Glutamatergic neuron (in vitro differentiated cells): ENCODE measurements at regions not wholly inside any gene's neighbourhood (a gene's known extent, or its start where the extent isn't known, plus 50 kb on each side); places are given as distances from the start of the nearest gene placed in this dataset.

Experiments used
- DNase-seq: peaks from one replicate; pipeline ENCODE4 v3.0.0; 2022
- H3K27ac Mint-ChIP-seq: one replicate; pipeline ENCODE4 v1.8.0; 2020; ENCODE audit warnings: mild to moderate bottlenecking, mixed read lengths, inconsistent platforms; ENCODE audit not compliant: unreplicated experiment
- H3K27me3 Mint-ChIP-seq: one replicate; pipeline ENCODE4 v1.8.0; 2020; ENCODE audit warnings: mild to moderate bottlenecking, moderate library complexity, mixed read lengths, inconsistent platforms; ENCODE audit not compliant: unreplicated experiment
- H3K36me3 Mint-ChIP-seq: one replicate; pipeline ENCODE4 v1.8.0; 2020; ENCODE audit warnings: mild to moderate bottlenecking, mixed read lengths, inconsistent platforms; ENCODE audit not compliant: unreplicated experiment
- H3K4me1 Mint-ChIP-seq: one replicate; pipeline ENCODE4 v1.8.0; 2020; ENCODE audit warnings: mild to moderate bottlenecking, low read depth, mixed read lengths, inconsistent platforms; ENCODE audit not compliant: unreplicated experiment
- H3K4me3 Mint-ChIP-seq: one replicate; pipeline ENCODE4 v1.8.0; 2020; ENCODE audit warnings: mild to moderate bottlenecking, mixed read lengths, inconsistent platforms; ENCODE audit not compliant: unreplicated experiment
- H3K9me3 Mint-ChIP-seq: one replicate; pipeline ENCODE4 v1.8.0; 2020; ENCODE audit warnings: mild to moderate bottlenecking, moderate library complexity, mixed read lengths, inconsistent platforms; ENCODE audit not compliant: unreplicated experiment
- TF ChIP-seq, protein P1 (sequence below): fragments of 200-600 bp; sonication (generic); IDR thresholded peaks from one replicate; pipeline ENCODE4 v1.5.0; 2021; ENCODE audit not compliant: partially characterized antibody, unreplicated experiment

DNA sequence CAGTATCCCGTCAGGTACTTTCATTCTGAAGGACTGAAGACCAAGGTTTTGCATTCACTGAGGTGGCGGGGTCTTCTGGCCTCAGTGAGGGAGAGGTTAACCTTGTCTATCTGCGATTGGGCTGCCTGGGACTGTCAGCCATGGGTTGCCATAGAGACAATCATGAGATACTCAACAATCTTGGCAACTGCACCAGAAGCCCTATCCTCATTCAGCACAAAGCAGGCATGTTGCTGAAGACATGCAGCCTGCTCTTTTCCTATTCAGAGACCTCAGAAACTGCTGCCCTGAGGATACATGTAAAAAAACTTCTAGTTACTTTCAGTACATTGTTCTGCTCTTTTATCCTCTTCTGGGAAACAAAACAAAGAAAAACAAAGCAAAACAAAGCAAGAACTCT lies 146.3 kb upstream of the PIRT start:
- Mint-ChIP-seq H3K27ac (no peak overlapping the region), H3K9me3 (no peaks in the 10 kb centered on the region), H3K4me3 (no peak overlapping the region), H3K4me1 (no peaks in the 10 kb centered on the region), H3K36me3 (no peaks in the 10 kb centered on the region), H3K27me3 (peaks cover 3% of the 10 kb centered on the region)
- DNase-seq = no peak
- TF ChIP-seq, protein P1, sequence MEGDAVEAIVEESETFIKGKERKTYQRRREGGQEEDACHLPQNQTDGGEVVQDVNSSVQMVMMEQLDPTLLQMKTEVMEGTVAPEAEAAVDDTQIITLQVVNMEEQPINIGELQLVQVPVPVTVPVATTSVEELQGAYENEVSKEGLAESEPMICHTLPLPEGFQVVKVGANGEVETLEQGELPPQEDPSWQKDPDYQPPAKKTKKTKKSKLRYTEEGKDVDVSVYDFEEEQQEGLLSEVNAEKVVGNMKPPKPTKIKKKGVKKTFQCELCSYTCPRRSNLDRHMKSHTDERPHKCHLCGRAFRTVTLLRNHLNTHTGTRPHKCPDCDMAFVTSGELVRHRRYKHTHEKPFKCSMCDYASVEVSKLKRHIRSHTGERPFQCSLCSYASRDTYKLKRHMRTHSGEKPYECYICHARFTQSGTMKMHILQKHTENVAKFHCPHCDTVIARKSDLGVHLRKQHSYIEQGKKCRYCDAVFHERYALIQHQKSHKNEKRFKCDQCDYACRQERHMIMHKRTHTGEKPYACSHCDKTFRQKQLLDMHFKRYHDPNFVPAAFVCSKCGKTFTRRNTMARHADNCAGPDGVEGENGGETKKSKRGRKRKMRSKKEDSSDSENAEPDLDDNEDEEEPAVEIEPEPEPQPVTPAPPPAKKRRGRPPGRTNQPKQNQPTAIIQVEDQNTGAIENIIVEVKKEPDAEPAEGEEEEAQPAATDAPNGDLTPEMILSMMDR = no peak

DNA sequence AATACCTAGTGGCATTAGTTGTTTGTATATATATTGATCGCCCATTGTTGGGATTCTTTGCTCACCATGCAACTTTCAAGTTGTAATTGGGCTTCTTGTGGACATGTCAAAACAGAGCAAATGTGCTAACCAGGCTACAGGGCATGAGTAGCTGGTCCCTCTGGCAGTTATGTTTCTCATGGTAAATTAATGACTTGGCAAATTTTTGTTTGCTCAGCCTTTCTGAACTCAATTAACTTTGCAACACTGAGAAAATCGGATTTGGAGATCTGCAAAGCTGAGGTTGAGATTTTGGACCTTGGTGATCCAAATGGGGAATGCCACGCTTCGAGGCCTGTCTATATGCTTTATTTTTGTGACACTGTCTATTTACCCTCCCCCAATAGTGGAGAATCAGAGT lies 138.5 kb upstream of the PIRT start:
- Mint-ChIP-seq H3K4me1 (no peaks in the 10 kb centered on the region), H3K9me3 (no peaks in the 10 kb centered on the region), H3K27me3 (peaks cover 5% of the 10 kb centered on the region), H3K36me3 (no peaks in the 10 kb centered on the region), H3K27ac (no peak overlapping the region), H3K4me3 (no peak overlapping the region)
- TF ChIP-seq, protein P1 = no peak
- DNase-seq = no peak

DNA sequence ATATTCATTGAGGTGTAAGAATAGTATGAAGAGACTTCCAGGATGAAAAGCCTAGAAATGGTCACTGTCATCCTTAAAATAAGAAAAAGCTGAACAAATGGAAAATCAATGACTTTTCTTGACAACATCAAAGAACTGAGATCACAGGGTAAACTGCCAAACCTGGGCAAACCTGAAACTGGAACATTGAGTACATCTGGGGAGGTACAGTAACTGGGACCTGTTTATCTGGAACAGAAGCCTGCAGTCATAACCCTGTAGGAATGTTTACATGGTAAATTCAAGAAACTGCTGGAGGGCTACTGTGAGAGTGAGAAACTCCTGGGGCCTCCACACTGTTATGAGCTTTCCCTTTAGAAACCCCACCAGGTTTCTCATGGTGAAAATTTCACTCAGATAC lies 130.1 kb upstream of the PIRT start:
- Mint-ChIP-seq H3K4me3 (no peak overlapping the region), H3K27ac (no peak overlapping the region), H3K9me3 (no peaks in the 10 kb centered on the region), H3K27me3 (no peaks in the 10 kb centered on the region), H3K4me1 (no peaks in the 10 kb centered on the region), H3K36me3 (no peaks in the 10 kb centered on the region)
- no peak for DNase-seq
- TF ChIP-seq, protein P1 = no peak

DNA sequence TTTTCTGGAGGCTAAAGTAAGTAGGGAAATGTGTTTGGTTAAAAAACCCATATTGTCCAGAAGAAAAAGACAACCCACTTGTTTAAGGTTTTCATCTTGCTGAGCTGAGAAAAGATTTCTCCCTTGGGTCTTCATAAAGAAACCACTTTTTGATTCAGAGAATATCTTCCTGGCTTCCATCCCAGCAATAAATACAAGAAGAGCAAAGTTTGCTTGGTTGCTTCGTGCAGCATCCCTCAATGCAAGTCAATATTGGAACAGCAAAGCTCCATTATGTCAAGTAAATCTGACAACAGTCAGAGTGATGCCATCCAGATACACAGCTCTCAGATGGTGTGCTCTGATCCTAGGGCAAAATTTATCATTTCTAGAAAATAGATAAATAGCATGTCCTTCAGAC lies 118.9 kb upstream of the PIRT start:
- Mint-ChIP-seq H3K4me1 (no peaks in the 10 kb centered on the region), H3K27me3 (no peaks in the 10 kb centered on the region)
- TF ChIP-seq, protein P1 = no peak

DNA sequence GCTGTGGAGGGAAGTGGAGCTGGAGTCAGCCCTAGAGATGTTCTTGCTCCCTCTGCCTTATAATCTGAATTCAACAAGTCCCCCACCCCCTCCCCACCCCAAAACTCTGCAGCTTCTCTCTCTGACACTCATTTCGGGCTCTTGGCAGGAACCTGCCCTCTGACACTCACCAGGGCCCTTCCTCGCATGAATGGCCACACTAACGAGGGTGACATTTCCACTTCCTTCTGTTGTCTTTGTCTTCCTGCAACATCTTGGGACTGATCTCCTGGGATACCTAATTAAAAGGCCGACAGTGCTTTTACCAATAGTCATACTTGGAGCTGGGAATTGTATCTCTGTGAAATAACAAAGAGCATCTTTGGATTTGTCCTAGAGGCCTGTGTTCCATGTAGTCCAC lies 106.9 kb upstream of the PIRT start:
- no peak for DNase-seq
- H3K4me1 Mint-ChIP-seq = peaks cover 16% of the 10 kb centered on the region
- H3K27me3 Mint-ChIP-seq = no peaks in the 10 kb centered on the region
- H3K36me3 Mint-ChIP-seq = no peaks in the 10 kb centered on the region
- H3K27ac Mint-ChIP-seq = no peak overlapping the region
- H3K9me3 Mint-ChIP-seq = no peaks in the 10 kb centered on the region
- TF ChIP-seq, protein P1 = no peak
- no peak overlapping the region for H3K4me3 Mint-ChIP-seq

More for the DNA sequence above, 118.9 kb upstream of the PIRT start:
- no peak overlapping the region for H3K27ac Mint-ChIP-seq
- DNase-seq = no peak
- H3K9me3 Mint-ChIP-seq = peaks cover 5% of the 10 kb centered on the region
- H3K36me3 Mint-ChIP-seq = no peaks in the 10 kb centered on the region
- H3K4me3 Mint-ChIP-seq = no peak overlapping the region
